GM19452 (cell line): ENCODE measurements at regions not wholly inside any gene's neighbourhood (a gene's known extent, or its start where the extent isn't known, plus 50 kb on each side); places are given as distances from the start of the nearest gene placed in this dataset.
"Not testable (repeated sequence)": the region's sequence is repeated elsewhere in the genome, so short reads cannot be mapped to it uniquely, and the experiment has no call there.

ENCODE experiments used
- ATAC-seq: cut with Tn5 transposase; IDR thresholded peaks from one replicate; pipeline ENCODE4 v1.9.1; 2021; ENCODE audit not compliant: unreplicated experiment

DNA sequence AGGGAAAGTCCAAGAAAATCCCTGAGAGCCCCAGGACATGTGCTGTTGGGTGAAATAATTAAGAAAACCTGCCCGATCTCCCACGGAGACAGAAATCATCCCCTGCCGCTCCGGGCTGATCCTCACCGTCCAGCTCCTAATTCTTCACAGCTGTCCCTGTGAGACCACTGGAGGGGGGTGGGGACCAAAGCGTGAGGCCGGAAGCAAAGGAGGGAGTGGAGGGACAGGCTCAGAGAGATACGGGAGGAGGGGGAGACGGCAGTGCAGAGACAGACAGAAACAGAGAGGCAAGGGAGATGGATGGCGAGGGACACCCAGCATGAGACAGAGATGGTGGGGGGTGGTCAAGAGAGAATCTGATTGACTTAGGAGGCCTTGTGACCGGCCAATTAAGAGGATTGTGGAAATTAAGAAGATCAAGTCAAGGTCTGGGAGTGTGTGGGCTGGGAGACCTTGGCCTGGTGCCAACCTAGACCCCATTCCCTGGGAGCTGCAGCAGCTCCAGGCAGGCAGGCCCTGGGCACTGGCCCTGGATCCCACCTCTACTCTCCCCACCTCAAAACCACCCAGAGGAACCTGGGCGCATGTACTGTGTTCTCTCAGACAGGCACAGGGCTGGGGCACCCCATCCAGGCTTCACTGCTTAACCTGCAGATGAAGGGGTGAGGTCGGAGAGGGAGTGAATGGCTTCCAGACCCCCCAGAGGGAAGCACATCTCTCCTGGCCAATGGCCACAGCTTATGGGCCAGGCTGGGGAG lies 113.2 kb upstream of the ALDH1A3 start:
- ATAC-seq: no peak

DNA sequence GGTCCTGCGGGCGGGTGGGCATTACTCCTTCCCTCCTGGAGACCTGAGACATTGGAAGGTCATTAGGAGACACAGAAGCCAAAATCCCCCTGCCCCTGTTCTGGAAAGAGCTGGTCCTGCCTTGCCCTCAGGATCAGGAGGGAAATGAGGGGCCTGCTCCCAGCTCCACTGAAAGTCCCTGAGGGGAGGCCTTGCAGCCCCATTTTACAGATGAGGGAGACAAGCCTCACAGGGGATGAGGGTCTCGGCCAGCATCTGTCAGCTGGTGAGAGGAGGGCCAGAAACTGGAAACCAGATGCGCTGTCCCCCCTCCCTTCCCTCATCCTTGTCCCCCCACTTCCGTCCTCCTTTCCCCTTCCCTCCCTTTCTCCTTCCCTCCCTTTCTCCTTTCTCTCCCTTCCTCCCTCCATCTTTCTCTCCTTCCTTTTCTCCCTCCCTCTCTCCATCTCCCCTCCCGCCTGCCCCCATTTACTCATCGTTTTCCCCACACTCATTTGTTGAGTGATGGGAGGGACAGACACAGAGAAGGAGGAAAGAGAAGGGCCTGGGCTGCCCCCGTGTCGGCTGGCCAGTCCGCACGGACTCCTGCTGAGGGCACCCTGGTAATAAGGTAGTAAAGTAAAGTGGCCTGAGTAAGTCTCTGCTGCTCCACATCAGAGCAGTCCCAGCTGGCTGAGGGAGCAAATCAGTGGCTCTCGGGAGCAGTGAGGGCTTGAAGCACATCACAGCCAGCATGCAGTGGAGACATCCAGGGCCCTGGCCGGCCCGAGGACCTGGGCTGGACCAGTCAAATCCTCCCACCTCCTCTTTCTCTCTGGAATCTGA lies 112.4 kb upstream of the ALDH1A3 start:
- no peak for ATAC-seq

DNA sequence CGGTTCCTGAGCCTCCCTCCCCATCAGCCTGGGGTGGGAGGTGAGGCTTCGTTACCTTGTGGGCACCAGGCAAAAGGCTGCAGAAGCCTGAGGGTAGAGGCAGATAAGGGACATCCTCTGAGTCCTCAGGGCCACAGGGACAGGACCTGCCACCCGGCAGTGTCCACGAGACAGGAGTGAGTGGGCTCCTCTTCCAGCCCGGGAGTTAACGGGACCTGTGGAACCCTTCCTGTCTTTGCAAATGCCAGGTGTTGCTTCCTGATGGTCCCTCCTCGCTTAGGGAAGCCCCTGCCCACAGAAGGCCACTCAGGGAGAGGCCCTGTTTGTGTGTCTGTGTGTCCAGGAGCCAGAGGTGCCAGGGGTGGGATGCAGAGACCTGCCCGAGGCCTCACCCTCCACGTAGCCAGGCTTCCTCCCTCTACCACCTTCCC lies 111.1 kb upstream of the ALDH1A3 start:
- ATAC-seq: no peak

DNA sequence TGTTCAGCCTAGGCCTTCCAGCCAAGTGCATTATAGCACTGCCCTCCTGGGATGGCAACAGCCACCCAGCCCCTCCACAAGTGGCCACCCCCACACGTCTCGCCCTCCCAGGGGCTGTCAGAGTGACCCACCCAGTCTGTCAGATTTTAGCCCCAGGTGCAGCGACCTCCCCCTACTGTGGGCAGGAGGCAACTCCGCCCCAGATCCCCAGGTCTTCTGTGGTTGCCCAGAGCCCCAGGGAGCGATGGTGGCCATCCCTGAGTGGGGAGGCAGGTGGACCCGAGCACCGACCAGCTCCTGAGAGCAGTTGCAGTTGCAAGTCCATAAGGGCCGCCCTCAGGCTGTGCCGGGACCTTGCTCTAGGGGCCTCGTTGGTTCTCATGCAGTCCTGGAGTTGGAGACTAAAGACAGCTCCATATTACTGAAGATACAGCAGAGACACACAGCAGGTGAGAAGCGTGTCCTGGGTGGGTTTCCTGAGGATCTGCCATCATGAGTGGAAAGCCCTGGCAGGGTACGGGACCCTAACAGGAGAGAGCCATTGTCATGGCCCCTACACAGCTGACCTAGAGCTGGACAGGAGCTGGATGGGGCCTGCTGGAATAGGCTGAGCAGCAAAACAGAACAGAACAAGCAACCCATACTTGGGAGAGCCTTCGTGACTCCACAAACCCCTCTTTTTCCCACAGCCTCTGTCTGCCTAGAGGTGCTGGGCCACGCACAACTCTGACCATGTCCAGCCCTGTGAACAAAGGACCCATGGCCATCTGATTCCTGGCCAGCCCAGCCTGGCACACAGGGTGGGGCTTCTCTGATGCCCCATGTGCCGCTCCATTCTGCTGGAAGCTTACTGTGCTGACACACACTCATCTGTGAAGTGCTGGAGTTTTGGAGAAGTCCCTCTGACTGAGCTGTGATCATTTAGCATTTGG lies 110.3 kb upstream of the ALDH1A3 start:
- no peak for ATAC-seq

DNA sequence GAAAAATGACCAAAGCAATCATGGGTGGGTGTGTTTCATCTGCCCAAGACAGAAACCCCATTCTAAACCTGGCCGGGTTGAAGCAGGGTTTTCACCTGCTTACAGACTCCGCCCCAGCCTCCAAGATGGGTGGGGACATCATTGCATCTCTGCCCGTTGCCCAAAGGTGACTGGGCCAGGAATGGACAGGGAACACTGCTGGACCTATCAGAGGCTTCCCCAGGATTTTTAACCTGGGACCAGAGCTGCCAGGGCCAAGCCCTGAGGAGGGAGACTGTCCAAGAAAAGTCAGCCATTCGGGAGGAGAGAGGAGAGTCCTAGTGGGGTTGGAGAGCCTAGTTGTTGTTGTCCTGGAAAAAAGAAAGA lies 109.7 kb upstream of the ALDH1A3 start:
- no peak for ATAC-seq

DNA sequence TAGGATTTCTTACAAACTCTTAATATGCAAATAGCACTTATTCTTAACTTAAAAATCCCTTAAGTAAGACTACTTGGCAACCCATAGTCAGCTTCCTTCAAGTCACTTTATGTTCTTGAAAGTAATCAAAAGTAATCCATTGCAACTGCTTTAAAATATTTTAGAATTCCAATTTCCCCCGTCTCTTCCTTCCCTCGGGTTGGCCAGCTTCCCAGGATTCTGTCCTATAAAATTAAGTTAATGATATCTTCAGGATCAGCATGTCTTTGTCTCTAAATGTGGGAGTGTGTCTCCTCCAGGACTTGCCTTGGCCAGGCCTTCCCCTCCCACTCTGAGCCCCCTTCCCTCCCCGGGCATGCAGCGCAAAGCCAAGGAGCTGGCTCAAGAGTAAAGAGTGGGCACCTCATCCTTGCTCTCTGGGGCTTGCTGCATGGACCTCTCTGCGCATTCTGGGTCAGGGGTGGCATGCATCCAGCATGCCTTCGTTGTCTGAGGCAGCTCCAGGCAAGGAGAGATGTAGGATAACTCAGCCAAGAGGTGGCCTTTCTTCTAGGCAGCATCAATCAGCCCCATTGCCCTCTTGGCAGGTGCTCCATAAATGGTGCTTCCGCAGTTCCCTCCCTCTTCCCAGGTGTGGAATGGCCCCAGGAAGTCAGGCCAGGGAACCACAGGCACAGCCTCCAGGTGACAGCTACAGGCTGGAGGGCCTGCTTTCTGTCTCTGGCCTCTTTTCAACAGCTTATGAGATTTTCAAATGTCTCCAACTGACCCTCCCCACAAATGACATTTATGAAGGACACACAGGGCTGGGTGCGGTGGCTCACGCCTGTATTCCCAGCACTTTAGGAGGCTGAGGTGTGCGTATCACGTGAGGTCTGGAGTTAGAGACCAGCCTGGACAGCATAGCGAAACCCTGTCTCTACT lies 108.7 kb upstream of the ALDH1A3 start:
- ATAC-seq: no peak

DNA sequence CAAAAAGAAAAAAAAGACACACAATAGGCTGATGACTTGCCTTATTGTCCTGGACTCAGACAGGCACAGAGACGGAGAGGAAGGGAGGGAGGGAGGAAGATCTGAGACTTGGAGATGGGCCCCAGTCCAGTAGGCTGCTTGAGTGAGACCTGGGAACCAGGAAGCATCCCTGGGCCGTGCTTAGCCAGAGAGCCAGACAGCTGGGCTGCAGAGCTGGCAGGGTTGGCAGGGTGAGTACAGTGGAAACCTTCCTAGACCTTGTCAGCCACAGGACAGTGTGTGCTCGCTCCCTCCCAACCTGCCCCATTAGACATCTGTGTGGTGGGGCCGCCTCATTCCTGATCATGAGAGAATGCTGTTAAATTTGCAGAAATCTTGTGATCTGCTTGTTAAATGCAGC lies 107.9 kb upstream of the ALDH1A3 start:
- no peak for ATAC-seq

DNA sequence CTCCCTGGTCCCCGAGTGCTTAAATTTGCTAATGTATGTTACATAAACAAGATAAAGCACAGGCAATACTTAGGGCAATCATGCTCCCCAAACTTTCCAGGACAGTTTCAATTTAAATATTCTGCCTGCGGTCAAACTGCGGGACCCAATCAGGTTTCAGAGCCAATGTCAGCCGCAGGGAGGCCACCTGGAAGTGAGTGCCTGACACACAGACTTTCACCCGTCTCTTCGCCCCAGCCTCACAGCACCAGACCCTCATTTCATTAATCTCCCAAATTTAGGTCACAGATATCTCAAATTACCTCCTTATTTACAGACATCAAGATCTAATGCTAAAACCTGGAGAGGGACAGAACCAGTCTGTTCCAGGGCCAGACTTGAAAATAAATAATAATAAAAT lies 107.2 kb upstream of the ALDH1A3 start:
- no peak for ATAC-seq

DNA sequence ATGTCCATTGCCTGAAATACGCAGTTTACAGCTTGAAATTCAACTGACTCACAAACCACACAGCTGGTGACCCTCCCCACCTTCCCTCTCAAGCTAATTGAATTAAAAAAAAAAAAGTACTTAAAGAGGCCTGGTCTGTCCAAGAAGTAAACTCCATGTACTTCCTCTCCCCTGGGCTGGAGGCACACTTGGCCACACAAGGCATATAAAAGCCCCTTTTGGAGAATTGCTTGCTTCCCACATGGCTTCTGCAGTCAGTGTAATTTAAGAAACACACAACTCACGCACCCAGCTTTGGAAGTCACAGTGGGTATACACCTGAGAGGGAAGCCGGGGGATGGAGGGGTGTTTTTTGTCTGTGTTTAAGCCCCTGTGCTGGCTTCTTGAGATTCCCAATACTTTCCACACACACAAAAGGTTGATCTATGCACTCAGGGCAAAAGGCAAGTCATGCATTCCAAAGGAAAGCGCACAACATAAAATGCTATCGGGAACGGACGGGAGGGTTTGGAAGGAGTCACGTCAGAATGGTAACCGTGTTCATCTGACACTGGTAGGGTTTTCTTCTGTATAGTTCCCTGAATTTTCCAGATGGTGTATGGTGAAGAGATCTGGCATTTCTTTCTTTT lies 106.6 kb upstream of the ALDH1A3 start:
- ATAC-seq: no peak

DNA sequence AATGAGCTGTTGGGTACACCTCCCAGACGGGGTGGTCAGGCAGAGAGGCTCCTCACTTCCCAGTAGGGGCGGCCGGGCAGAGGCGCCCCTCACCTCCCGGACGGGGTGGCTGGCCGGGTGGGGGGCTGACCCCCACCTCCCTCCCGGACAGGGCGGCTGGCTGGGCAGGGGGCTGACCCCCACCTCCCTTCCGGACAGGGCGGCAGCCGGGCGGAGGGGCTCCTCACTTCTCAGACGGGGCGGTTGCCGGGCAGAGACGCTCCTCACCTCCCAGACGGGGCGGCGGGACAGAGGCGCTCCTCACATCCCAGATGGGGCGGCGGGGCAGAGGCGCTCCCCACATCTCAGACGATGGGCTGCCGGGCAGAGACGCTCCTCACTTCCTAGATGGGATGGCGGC lies 105.6 kb upstream of the ALDH1A3 start:
- not testable (repeated sequence) for ATAC-seq

DNA sequence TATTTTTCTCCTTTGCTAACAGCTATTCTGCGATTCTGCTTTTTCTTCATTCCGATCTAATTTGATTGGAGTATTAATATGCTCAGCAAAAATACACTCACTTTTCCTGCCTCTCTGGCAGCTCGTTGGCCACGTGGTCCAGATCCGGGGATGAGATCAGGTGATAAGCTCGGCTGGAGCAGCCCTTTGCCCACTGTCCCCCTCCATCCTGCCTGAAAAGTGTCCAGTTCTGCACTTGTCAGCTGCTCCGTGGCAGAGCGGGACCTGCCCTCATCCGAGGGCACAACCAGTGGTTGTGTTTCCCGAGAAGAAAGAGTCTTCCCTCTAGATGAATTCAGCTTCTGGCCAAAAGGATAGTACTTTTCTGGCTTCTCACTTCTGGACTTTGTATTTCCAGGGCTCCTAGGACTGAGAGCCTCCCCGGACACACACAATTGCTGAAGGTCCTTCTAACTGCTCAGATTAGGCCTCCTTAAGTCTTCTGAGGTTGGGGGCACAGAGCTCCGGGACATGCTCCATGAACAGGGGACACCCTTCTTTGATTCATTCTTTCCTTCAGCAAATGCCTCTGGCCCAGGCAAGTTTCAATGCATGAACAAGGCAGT lies 103.9 kb upstream of the ALDH1A3 start:
- no peak for ATAC-seq

DNA sequence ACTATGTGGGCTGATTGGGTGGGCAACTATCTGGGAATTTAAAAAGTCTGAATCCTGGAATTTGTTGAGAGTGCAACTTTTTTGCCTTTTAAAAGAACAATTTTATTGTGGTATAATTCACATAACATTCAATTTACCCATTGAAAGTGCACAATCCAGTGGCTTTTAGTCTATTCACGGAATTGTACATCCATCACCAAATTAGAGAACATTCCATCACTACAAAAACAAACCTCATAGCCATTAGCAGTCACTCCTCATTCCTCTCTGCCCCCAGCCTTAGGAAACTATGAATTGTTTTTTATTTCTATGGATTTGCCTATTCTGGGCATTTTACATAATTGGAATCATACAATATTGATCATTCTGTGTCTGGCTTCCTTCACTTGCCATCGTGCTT lies 101.8 kb upstream of the ALDH1A3 start:
- ATAC-seq: no peak

DNA sequence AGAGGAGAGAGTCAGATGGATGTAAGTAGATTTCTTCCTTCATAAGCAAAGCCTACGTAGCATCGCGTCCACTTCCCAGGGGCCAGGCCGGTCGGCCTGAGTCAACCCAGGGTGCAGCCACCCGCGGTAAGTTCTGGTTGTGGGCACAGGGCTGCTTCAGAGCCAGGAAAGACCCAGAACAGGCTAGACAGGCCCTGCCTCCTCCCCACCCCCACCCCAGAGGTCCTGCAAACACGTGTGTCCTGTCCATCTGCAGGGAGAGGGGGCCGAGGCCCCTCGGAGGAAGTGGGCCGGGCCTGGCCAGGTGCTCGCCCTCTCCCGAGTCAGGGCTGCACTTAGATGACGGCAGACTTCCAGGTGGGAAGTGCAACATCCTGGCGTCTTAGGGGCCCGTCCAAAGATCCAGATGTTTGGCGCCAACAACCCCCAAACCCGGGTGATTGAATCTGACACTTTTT lies 100.8 kb upstream of the ALDH1A3 start:
- no peak for ATAC-seq

DNA sequence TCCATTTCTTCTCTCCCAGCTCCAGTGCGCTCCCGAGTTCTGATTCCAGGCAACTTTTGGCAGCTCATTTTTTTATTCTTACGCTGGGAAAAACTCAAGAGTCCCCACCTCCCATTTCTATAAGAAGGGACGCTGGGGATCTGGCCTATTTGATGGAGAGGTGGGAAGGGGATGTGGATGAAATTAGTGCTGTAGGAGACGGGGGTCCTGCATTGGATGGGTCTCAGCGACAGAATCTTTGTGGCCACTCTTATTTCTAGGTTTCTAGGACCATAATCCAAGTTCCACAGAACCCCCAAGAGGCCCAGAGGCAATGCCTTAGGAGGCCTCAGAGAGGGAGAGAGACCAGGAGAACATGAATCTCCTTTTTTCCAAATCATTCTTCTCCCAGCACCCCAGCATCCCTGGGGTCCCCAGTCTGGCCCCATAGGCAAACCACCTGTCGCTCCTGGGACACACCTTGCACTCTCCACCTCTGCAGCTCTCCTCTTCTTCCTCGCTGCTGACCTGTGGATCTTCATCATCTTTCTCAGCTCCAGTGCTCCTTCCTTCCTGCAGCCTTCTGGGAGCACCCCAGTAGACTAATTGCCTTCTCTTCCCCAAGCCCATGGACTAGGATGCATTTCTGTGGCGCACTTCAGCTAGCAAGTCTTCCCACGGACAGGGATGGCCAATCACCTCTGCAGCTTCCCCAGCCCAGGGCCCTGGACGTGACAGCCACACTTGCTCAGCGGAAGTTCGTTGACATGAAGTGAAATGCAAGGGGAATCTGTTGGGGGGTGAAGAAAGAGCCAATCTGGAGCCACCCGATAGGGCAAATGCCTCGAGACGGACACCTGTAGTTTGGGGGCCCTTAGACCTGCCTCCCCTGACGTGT lies 100.1 kb upstream of the ALDH1A3 start:
- no peak for ATAC-seq

DNA sequence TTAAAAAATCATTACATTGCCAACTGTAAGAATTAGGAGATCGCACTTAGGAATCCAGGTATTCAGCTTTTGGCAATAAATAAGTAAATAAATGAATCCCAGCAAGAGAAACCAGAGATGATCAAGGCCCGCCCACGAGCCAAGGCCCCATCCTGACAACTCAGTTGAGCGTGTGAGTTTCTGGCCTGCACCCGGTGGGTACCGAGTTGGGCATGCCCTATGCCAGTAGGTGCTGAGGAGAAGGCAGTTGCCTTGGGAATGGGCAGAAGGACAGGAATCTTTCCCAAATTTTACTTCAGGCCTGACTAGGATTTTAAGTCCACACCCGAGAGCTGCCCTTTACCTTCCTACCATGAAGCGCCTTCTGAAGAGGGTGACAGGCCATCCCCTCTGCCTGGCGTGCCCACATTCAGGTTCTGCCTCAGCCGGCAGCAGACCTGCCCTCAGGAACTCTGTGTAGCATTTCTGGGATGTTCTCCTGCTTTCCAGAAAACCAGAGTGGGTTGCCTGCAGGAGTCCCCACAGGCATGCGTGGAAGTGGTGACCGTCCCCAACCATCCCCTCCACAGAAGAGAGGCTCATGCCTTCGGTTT lies 99.3 kb upstream of the ALDH1A3 start:
- no peak for ATAC-seq

DNA sequence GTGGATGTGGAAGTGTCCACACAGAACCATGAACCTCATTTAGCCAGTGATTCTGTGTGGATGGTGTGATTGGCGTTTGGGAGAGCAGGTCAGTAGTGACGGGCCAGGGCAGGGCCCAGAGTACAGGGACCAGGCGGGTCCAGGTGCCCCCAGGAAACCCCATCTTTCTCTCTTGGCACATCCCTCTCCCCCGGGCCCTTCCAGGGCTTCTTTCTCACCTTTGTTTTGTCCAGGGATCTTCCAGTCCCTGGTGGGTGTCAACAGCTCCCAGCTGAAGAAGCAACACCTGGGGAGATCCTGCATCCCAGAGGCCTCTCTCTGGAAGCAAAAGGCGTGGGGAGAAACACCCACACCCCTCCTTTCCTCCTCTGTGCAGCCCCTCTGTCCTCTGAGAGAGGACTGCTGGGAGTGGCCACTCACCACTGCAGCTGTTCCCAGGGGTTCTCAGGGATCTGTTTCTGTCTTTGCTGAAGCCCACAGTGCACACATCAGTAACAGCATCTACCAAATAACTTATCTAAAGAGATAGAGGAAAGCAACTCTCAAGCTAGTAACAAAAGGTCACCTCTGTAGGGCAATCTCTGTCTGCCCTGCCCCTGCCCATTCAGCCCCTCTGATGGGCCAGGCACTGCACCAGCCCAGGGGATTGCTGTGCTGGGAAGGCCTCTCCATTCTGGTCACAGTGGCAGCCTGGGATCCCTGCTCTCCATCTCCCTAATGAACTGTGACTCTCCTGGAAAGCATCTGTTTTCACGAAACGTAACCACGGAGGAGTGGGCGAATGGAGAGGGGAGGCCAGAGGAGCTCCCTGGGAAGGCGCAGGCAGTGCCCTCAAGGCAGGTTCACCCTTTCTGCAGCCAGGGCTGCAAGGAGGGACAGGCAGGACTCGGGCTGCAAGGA lies 98.3 kb upstream of the ALDH1A3 start:
- no peak for ATAC-seq

DNA sequence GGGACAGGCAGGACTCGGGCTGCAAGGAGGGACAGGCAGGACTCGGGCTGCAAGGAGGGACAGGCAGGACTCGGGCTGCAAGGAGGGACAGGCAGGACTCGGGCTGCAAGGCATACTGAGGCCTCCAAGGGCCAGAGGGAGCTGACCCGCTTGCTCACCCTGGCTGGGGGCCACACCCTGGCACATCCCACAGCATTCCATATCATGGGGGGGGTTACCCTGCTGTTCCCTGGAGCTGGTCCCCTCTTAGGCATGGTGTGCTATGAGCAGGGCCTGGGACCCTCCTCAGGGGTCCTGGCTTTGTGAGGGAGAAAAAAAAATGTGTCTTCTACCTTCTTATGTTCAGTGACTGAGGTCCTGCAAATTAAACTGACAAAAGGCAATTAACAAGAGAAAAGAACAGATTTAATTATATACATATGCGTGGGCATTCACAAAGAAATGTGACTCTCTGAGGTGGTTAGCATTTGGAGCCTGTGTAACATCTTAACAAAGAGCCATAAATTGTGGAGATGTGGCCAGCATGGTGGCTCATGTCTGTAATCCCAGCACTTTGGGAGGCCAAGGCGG lies 97.6 kb upstream of the ALDH1A3 start:
- no peak for ATAC-seq
